ENCODE measurements at regions not wholly inside any gene's neighbourhood (a gene's known extent, or its start where the extent isn't known, plus 50 kb on each side); places are given as distances from the start of the nearest gene placed in this dataset.

DNA sequence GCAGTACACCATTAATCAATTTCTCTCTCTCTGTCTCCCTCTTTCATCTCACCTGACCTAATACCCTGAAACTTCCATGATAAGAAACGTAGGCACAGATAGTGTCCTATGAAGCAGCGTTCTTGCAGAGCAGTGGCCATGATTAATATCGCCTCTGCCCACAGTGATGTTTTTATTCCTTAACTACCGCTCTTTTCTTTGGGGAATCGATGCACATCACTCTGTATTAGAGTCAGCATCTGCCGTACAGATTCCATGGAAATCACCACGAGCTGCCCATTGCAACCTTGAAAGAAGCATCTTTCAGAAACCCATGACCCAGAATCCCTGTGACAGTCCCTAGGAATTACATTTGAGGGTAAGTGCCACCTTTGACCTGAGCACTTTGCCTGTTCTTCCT is 152.0 kb upstream of the ECI2 start:
- H3K4me3 ChIP-seq (ENCODE audit: low read depth, low read length): no peak overlapping the region
- TF ChIP-seq, protein P1, sequence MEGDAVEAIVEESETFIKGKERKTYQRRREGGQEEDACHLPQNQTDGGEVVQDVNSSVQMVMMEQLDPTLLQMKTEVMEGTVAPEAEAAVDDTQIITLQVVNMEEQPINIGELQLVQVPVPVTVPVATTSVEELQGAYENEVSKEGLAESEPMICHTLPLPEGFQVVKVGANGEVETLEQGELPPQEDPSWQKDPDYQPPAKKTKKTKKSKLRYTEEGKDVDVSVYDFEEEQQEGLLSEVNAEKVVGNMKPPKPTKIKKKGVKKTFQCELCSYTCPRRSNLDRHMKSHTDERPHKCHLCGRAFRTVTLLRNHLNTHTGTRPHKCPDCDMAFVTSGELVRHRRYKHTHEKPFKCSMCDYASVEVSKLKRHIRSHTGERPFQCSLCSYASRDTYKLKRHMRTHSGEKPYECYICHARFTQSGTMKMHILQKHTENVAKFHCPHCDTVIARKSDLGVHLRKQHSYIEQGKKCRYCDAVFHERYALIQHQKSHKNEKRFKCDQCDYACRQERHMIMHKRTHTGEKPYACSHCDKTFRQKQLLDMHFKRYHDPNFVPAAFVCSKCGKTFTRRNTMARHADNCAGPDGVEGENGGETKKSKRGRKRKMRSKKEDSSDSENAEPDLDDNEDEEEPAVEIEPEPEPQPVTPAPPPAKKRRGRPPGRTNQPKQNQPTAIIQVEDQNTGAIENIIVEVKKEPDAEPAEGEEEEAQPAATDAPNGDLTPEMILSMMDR (IDR thresholded peaks at IDR 0.05; ENCODE audit: insufficient read depth, low read depth, low read length, missing control alignments): no peak
- no peak for DNase-seq (ENCODE audit: low read depth)

DNA sequence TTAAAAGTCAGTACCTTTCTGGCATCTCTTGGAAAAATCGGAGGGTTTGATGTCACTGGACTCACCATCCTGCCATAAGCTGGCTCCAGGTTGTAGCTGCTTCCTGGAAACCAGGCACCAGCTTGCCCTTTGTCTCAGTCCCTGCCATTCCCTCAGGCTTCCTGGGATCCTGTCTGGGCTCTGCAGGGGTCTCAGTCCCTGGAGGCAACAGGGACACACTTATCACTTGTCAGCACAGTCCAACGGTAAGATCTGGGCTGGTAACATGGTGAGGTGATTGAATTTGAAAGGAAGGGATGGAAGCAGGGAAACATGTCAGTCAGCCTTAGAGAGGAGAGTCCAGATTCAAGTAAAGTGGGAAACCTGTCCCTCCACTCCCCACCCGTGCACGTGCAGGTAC is 147.6 kb upstream of the ECI2 start:
- no peak overlapping the region for H3K4me3 ChIP-seq (ENCODE audit: low read depth, low read length)
- no peak for DNase-seq (ENCODE audit: low read depth)
- TF ChIP-seq, protein P1 (IDR thresholded peaks at IDR 0.05; ENCODE audit: insufficient read depth, low read depth, low read length, missing control alignments): no peak

DNA sequence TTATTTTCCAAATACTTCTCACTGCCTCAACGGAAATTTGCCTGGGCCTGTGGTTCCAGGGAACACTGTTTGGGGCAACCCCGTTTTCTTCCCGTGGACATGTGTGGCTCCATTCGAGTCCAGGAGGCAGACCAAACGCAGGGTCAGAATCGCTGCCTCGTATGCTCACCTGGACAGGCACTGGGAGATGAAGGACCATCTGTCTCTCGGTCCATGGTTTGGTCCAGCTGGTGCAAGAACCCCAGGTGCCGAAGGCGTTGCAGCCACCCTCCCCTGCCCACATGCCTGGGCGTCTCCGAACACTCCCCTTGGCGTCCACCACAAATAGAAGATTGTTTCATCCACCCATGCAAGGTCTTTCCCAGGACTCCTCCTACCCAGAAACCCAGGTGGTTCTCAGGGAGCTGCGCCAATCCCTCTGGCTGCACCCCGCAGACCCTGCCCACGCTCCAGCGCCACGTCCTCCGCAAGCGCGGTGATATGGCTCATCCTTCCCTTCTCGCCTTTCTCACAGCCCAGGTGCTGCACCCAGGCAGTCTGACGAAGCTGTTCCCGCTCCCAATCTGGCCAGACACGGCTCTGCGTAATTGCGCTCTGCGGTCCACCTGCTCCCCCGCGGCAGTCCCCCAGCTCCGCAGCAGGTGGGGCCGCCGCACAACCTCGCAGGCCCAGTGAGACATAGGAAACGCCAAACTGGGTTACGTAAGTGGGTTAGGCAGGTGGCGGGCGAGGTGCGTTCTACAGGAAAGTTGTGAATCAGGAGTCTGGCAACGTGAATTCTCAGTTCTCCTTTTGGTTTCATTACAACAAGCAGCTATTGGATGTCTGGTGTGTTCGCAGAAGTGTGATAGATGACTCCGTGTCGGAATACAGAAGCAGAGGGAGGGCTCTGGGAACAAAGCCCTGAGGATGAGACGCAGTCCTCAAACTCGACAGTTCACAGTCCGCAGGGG is 146.2 kb upstream of the ECI2 start:
- TF ChIP-seq, protein P1 (IDR thresholded peaks at IDR 0.05; ENCODE audit: insufficient read depth, low read depth, low read length, missing control alignments): peak; percentile 38
- peak; percentile 70 for DNase-seq (ENCODE audit: low read depth)
- peak overlapping the region; percentile 16 for H3K4me3 ChIP-seq (ENCODE audit: low read depth, low read length)

DNA sequence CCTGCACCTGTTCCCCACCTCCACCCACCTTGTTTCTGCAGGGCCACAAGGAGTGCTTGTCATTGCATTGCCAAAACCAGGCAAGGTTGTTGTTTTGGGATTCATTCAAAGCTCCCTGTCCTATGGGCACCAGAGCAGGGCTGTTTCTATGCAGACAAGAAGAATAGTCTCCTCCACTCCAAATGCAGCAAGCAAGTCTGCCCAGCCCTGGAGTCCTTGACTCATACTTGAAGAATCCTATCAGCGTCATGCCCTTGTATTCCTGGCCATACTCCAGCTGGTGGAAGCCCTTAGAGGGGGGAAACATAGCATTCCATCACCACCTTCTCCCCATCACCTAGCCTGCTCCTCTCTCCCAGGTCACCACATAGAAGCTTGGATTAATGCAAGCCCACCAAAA is 145.3 kb upstream of the ECI2 start:
- DNase-seq (ENCODE audit: low read depth): no peak
- TF ChIP-seq, protein P1 (IDR thresholded peaks at IDR 0.05; ENCODE audit: insufficient read depth, low read depth, low read length, missing control alignments): no peak
- no peak overlapping the region for H3K4me3 ChIP-seq (ENCODE audit: low read depth, low read length)

DNA sequence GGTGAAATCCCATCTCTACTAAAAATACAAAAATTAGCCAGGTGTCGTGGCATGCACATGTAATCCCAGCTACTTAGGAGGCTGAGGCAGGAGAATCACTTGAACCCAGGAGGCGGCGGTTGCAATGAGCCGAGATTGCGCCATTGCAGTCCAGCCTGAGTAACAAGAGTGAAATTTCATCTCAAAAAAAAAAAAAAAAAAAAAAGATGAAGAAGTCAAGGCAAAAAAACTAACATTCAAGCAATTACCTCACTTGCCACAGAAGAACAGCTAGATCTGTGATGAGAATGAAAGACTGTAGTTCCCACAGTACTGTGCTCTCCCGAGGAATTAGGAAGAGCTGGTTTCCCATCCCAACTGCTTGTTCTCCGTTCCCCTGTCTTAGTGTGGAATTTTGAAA is 144.7 kb upstream of the ECI2 start:
- TF ChIP-seq, protein P1 (IDR thresholded peaks at IDR 0.05; ENCODE audit: insufficient read depth, low read depth, low read length, missing control alignments): no peak
- no peak overlapping the region for H3K4me3 ChIP-seq (ENCODE audit: low read depth, low read length)
- DNase-seq (ENCODE audit: low read depth): no peak

DNA sequence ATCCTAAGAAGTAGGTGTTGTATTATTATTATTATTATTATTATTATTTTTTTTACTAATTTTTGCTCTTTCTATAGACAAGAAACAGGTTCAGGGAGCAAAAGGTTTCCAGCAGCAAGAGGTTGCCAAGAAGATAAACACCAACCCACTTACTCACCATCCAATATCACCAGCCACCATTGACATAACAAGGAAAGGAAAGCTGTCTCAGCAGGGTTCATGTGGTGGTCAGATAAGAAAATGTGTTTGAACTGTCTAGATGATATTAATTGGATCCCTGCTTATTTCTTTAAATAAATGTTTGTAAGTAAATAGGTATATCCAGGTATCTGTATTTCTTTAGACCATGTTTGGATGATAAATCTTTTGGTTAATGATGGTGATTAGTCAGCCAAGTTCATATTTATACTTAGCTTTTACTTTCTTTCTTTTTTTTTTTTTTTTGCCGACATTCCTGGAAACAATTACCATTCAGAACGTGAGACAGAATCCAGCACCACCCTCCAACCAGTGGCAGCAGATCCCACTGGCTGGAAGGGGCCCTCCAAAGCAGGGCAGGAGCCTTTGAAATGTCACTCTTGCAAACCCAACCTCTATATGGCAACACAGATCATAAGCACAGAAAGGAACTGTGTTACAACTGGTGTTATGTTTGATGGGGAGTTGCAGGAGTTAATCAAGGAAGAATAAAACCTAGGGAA is 139.2 kb upstream of the ECI2 start:
- no peak for DNase-seq (ENCODE audit: low read depth)
- TF ChIP-seq, protein P1 (IDR thresholded peaks at IDR 0.05; ENCODE audit: insufficient read depth, low read depth, low read length, missing control alignments): no peak

More for the DNA sequence above, 139.2 kb upstream of the ECI2 start:
- H3K4me3 ChIP-seq (ENCODE audit: low read depth, low read length): no peak overlapping the region

Measured in GM12865 (cell line).